Fibroblast of skin of abdomen (primary cell): ENCODE measurements at regions not wholly inside any gene's neighbourhood (a gene's known extent, or its start where the extent isn't known, plus 50 kb on each side); places are given as distances from the start of the nearest gene placed in this dataset.

Source experiments
- DNase-seq: peaks from one replicate; pipeline ENCODE4 v3.0.0-alpha.2; 2013

- DNase-seq = no peak
Observed at GRCh38 chr4:30875658-30876269, 155.6 kb downstream of the PCDH7 start.

GRCh38 chr4:30879855-30880598 is 159.9 kb downstream of the PCDH7 start:
- DNase-seq = peak; percentile 44

- DNase-seq = no peak
Observed at GRCh38 chr4:30881985-30882384, 161.8 kb downstream of the PCDH7 start.

- DNase-seq = no peak
Observed at GRCh38 chr4:30882443-30882842, 162.3 kb downstream of the PCDH7 start.

- no peak for DNase-seq
Observed at GRCh38 chr4:30882995-30883675, 163.0 kb downstream of the PCDH7 start.

GRCh38 chr4:30901461-30902451 is 181.6 kb downstream of the PCDH7 start:
- no peak for DNase-seq

- DNase-seq = peak; percentile 48
Observed at GRCh38 chr4:30903502-30904214, 183.5 kb downstream of the PCDH7 start.

GRCh38 chr4:30904215-30904555 is 184.0 kb downstream of the PCDH7 start:
- DNase-seq = no peak

GRCh38 chr4:30904588-30904987 is 184.4 kb downstream of the PCDH7 start:
- no peak for DNase-seq

- peak; percentile 48 for DNase-seq
Observed at GRCh38 chr4:30912098-30912714, 192.0 kb downstream of the PCDH7 start.

- DNase-seq = no peak
Observed at GRCh38 chr4:30916337-30917274, 196.4 kb downstream of the PCDH7 start.

GRCh38 chr4:30917946-30918345 is 197.8 kb downstream of the PCDH7 start:
- DNase-seq = no peak

- DNase-seq = no peak
Observed at GRCh38 chr4:30919458-30919857, 199.3 kb downstream of the PCDH7 start.

- DNase-seq = no peak
Observed at GRCh38 chr4:30920043-30920442, 199.9 kb downstream of the PCDH7 start.

- no peak for DNase-seq
Observed at GRCh38 chr4:30922625-30923024, 202.5 kb downstream of the PCDH7 start.

GRCh38 chr4:30924495-30924894 is 204.3 kb downstream of the PCDH7 start:
- DNase-seq = no peak

- DNase-seq = no peak
Observed at GRCh38 chr4:30929649-30930048, 209.5 kb downstream of the PCDH7 start.

GRCh38 chr4:30930276-30930675 is 210.1 kb downstream of the PCDH7 start:
- DNase-seq = no peak

GRCh38 chr4:30932581-30932980 is 212.4 kb downstream of the PCDH7 start:
- no peak for DNase-seq

GRCh38 chr4:30939069-30939468 is 218.9 kb downstream of the PCDH7 start:
- no peak for DNase-seq
